ENCODE measurements at regions not wholly inside any gene's neighbourhood (a gene's known extent, or its start where the extent isn't known, plus 50 kb on each side); places are given as distances from the start of the nearest gene placed in this dataset.
A peak's percentile ranks its signal among the peaks of the same experiment; 100 is the strongest.

- DNase-seq: no peak
These were observed 280.9 kb upstream of the ZSWIM2 start for GRCh38 chr2:187129868-187130267.

GRCh38 chr2:187129306-187129705 is 280.3 kb upstream of the ZSWIM2 start:
- DNase-seq: no peak

- DNase-seq: no peak
These were observed 277.5 kb upstream of the ZSWIM2 start for GRCh38 chr2:187126247-187127005.

GRCh38 chr2:187125318-187125717 is 276.3 kb upstream of the ZSWIM2 start:
- no peak for DNase-seq

- DNase-seq: no peak
These were observed 275.6 kb upstream of the ZSWIM2 start for GRCh38 chr2:187124529-187124928.

- DNase-seq: no peak
These were observed 269.5 kb upstream of the ZSWIM2 start for GRCh38 chr2:187118331-187119099.

GRCh38 chr2:187117483-187117882 is 268.5 kb upstream of the ZSWIM2 start:
- DNase-seq: no peak

GRCh38 chr2:187115627-187116026 is 266.7 kb upstream of the ZSWIM2 start:
- no peak for DNase-seq

GRCh38 chr2:187107001-187107400 is 258.0 kb upstream of the ZSWIM2 start:
- DNase-seq: no peak

GRCh38 chr2:187105218-187105617 is 256.2 kb upstream of the ZSWIM2 start:
- no peak for DNase-seq

- DNase-seq: no peak
These were observed 253.4 kb upstream of the ZSWIM2 start for GRCh38 chr2:187102381-187102780.

- DNase-seq: no peak
These were observed 249.2 kb upstream of the ZSWIM2 start for GRCh38 chr2:187098154-187098553.

GRCh38 chr2:187093771-187094412 is 244.9 kb upstream of the ZSWIM2 start:
- DNase-seq: peak; percentile 8

- no peak for DNase-seq
These were observed 242.7 kb upstream of the ZSWIM2 start for GRCh38 chr2:187091664-187092063.

GRCh38 chr2:187084524-187084923 is 235.6 kb upstream of the ZSWIM2 start:
- no peak for DNase-seq

GRCh38 chr2:187081461-187081860 is 232.5 kb upstream of the ZSWIM2 start:
- no peak for DNase-seq

- no peak for DNase-seq
These were observed 230.9 kb upstream of the ZSWIM2 start for GRCh38 chr2:187079901-187080300.

- peak; percentile 1 for DNase-seq
These were observed 229.3 kb upstream of the ZSWIM2 start for GRCh38 chr2:187078297-187078696.

- no peak for DNase-seq
These were observed 226.7 kb upstream of the ZSWIM2 start for GRCh38 chr2:187075671-187076070.

- DNase-seq: no peak
These were observed 226.2 kb upstream of the ZSWIM2 start for GRCh38 chr2:187075199-187075635.

GRCh38 chr2:187058198-187058597 is 209.2 kb upstream of the ZSWIM2 start:
- no peak for DNase-seq

GRCh38 chr2:187057466-187057865 is 208.5 kb upstream of the ZSWIM2 start:
- no peak for DNase-seq

GRCh38 chr2:187056416-187057334 is 207.7 kb upstream of the ZSWIM2 start:
- DNase-seq: no peak

All from fibroblast of skin of right quadriceps (primary cell).